ENCODE measurements at regions not wholly inside any gene's neighbourhood (a gene's known extent, or its start where the extent isn't known, plus 50 kb on each side); places are given as distances from the start of the nearest gene placed in this dataset.

- no TSS peak for BruUV-seq (replicated peaks)
- 10% methylated on average over 3 of the region's 3 CpGs for WGBS (ENCODE audit: insufficient coverage, low coverage, missing lambda C conversion rate)
- Histone ChIP-seq H3K27me3 (ENCODE audit: control insufficient read depth in 2 of 2, insufficient read depth in 2 of 2, low read length in 2 of 2) (peaks cover 10 to 51% of the 10 kb centered on the region in 2 experiments), H3K79me2 (ENCODE audit: control insufficient read depth, insufficient read depth, low read length) (no peaks in the 10 kb centered on the region), H4K20me1 (replicated peaks; ENCODE audit: control insufficient read depth, insufficient read depth, low read length) (no peaks in the 10 kb centered on the region; the same call in 1 of the 2 replicates), H3K36me3 (ENCODE audit: control insufficient read depth, insufficient read depth, low read length) (no peaks in the 10 kb centered on the region), H3K4me1 (replicated peaks in 1 of 2; ENCODE audit: control insufficient read depth in 2 of 2, insufficient read depth in 2 of 2, low read length in 2 of 2) (no peaks in the 10 kb centered on the region), H3K27ac (ENCODE audit: extremely low read depth, low read depth, low read length) (no peak overlapping the region), H3K9me3 (replicated peaks; ENCODE audit: control insufficient read depth, insufficient read depth, low read depth, low read length) (no peaks in the 10 kb centered on the region), H3K9me1 (ENCODE audit: control insufficient read depth, insufficient read depth, low read length) (no peaks in the 10 kb centered on the region), H3K9ac (ENCODE audit: insufficient read depth in 1 of 2, low read depth in 2 of 2, low read length in 2 of 2) (no peak overlapping the region), H2AFZ (ENCODE audit: low read depth, low read length) (no peak overlapping the region), H3K4me2 (ENCODE audit: insufficient read depth, low read length) (no peak overlapping the region), H3K4me3 (no peak overlapping the region)
- ChIA-PET CTCF (ENCODE audit: low intra/inter-chr PET ratio) (no interaction called here), POLR2A (interaction anchor here (1.3 kb wide), 1 partner anchor 11 kb away, joined by 3 read pairs; no protein-coding TSS in a partner anchor)
- in situ Hi-C loops (cut with MboI), result no loop called here
- no peak for DNase-seq (ENCODE audit: extremely low read depth in 1 of 4, low spot score in 3 of 4)
- FAIRE-seq, result no peak
- intact Hi-C loops (cut with micrococcal nuclease), result no loop called here
- no peak for ATAC-seq
- TF ChIP-seq DEAF1 (CRISPR knock-in tag; IDR thresholded peaks at IDR 0.05) (no peak), PPARD (CRISPR knock-in tag; IDR thresholded peaks at IDR 0.05) (no peak), BCOR (IDR thresholded peaks at IDR 0.05) (no peak), ZNF184 (CRISPR knock-in tag; IDR thresholded peaks at IDR 0.05) (no peak), SPI1 (IDR thresholded peaks at IDR 0.05; ENCODE audit: borderline replicate concordance, low read depth, low read length) (no peak), PRPF4 (IDR thresholded peaks at IDR 0.05; ENCODE audit: insufficient read depth, low read depth, low read length, poor library complexity, severe bottlenecking) (no peak), KAT7 (CRISPR knock-in tag; IDR thresholded peaks at IDR 0.05; ENCODE audit: borderline replicate concordance) (no peak), ZNF764 (CRISPR knock-in tag; IDR thresholded peaks at IDR 0.05; ENCODE audit: low read depth) (no peak), ZNF785 (CRISPR knock-in tag; IDR thresholded peaks at IDR 0.05) (no peak), CEBPZ (IDR thresholded peaks at IDR 0.05; ENCODE audit: borderline replicate concordance, low read depth, low read length) (no peak)
- TF ChIP-seq, protein P1, sequence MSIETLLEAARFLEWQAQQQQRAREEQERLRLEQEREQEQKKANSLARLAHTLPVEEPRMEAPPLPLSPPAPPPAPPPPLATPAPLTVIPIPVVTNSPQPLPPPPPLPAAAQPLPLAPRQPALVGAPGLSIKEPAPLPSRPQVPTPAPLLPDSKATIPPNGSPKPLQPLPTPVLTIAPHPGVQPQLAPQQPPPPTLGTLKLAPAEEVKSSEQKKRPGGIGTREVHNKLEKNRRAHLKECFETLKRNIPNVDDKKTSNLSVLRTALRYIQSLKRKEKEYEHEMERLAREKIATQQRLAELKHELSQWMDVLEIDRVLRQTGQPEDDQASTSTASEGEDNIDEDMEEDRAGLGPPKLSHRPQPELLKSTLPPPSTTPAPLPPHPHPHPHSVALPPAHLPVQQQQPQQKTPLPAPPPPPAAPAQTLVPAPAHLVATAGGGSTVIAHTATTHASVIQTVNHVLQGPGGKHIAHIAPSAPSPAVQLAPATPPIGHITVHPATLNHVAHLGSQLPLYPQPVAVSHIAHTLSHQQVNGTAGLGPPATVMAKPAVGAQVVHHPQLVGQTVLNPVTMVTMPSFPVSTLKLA (conservative IDR thresholded peaks at IDR 0.05), result no peak
- TF ChIP-seq, protein P2, sequence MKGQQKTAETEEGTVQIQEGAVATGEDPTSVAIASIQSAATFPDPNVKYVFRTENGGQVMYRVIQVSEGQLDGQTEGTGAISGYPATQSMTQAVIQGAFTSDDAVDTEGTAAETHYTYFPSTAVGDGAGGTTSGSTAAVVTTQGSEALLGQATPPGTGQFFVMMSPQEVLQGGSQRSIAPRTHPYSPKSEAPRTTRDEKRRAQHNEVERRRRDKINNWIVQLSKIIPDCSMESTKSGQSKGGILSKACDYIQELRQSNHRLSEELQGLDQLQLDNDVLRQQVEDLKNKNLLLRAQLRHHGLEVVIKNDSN (CRISPR knock-in tag; IDR thresholded peaks at IDR 0.05), result no peak
- TF ChIP-seq, protein P3, sequence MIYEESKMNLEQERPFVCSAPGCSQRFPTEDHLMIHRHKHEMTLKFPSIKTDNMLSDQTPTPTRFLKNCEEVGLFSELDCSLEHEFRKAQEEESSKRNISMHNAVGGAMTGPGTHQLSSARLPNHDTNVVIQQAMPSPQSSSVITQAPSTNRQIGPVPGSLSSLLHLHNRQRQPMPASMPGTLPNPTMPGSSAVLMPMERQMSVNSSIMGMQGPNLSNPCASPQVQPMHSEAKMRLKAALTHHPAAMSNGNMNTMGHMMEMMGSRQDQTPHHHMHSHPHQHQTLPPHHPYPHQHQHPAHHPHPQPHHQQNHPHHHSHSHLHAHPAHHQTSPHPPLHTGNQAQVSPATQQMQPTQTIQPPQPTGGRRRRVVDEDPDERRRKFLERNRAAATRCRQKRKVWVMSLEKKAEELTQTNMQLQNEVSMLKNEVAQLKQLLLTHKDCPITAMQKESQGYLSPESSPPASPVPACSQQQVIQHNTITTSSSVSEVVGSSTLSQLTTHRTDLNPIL (CRISPR knock-in tag; IDR thresholded peaks at IDR 0.05), result no peak
These were observed 99.0 kb upstream of the KCNG1 start for GRCh38 chr20:51121901-51122412.

Measured in K562 (cell line).